ENCODE measurements at regions not wholly inside any gene's neighbourhood (a gene's known extent, or its start where the extent isn't known, plus 50 kb on each side); places are given as distances from the start of the nearest gene placed in this dataset.

DNA sequence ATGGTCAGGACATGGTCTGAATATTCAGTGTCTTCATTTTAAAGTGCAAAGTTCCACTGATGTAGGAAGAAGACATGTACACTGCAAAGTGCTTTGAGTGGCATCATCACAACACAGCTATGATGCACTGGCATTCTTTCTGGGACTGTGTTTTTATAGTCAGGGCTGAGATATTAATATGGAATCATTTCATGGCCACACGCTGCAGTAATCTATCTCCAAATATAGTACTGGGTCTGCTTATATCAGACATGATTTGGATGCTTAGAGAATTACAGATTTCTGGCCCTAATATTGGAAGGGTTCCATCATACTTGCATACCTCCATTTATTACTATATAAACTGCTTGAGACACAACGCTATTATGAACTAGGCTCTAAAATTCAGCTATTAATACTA is 1170.9 kb downstream of the NLGN4X start:
- Histone ChIP-seq H3K79me2 (ENCODE audit: control insufficient read depth, insufficient read depth, low read length) (no peaks in the 10 kb centered on the region), H3K4me2 (ENCODE audit: control insufficient read depth, extremely low read depth, insufficient read depth, low read depth, low read length) (no peak overlapping the region), H3K36me3 (ENCODE audit: control insufficient read depth in 2 of 2, extremely low read depth in 1 of 2, insufficient read depth in 2 of 2, low read length in 2 of 2) (no peaks in the 10 kb centered on the region), H3K4me1 (ENCODE audit: control insufficient read depth, extremely low read depth, insufficient read depth, low read length) (no peaks in the 10 kb centered on the region), H2AFZ (ENCODE audit: control insufficient read depth, low read length) (no peak overlapping the region), H3K27ac (ENCODE audit: control insufficient read depth, insufficient read depth, low read length) (no peak overlapping the region), H3K27me3 (ENCODE audit: control insufficient read depth, extremely low read depth, insufficient read depth, low read length) (no peaks in the 10 kb centered on the region), H3K9me1 (ENCODE audit: control insufficient read depth, extremely low read depth, insufficient read depth, low read length) (no peaks in the 10 kb centered on the region), H3K4me3 (ENCODE audit: control insufficient read depth in 2 of 3, extremely low read depth in 1 of 3, insufficient read depth in 2 of 3, low read depth in 1 of 3, low read length in 3 of 3) (no peak overlapping the region), H3K9ac (ENCODE audit: control insufficient read depth, extremely low read depth, insufficient read depth, low read length) (no peak overlapping the region), H3K9me3 (ENCODE audit: control insufficient read depth, low read depth, low read length) (no peaks in the 10 kb centered on the region), H4K20me1 (ENCODE audit: control insufficient read depth, extremely low read depth, insufficient read depth, low read length) (no peaks in the 10 kb centered on the region)
- DNase-seq (ENCODE audit: low read depth, low spot score) (no peak), FAIRE-seq (no peak)
- TF ChIP-seq EZH2 (IDR thresholded peaks at IDR 0.05; ENCODE audit: low read length) (no peak), CTCF (optimal IDR thresholded peaks at IDR 0.05 in 1 of 3, IDR thresholded peaks at IDR 0.05 in 1 of 3, conservative IDR thresholded peaks at IDR 0.05 in 1 of 3; ENCODE audit: extremely low read depth in 1 of 3, insufficient read depth in 2 of 3, low read length in 3 of 3) (no peak)
- dilution Hi-C loops (cut with MboI; ENCODE audit: extremely low pct_ligation_motif_present, low sequenced_read_pairs): no loop called here

- H3K36me3 ChIP-seq (ENCODE audit: control insufficient read depth in 2 of 2, extremely low read depth in 1 of 2, insufficient read depth in 2 of 2, low read length in 2 of 2): no peaks in the 10 kb centered on the region
- FAIRE-seq (no peak), DNase-seq (ENCODE audit: low read depth, low spot score) (no peak)
- no peak overlapping the region for H2AFZ ChIP-seq (ENCODE audit: control insufficient read depth, low read length)
- no peaks in the 10 kb centered on the region for H3K27me3 ChIP-seq (ENCODE audit: control insufficient read depth, extremely low read depth, insufficient read depth, low read length)
- H4K20me1 ChIP-seq (ENCODE audit: control insufficient read depth, extremely low read depth, insufficient read depth, low read length): no peaks in the 10 kb centered on the region
- no peak overlapping the region for H3K9ac ChIP-seq (ENCODE audit: control insufficient read depth, extremely low read depth, insufficient read depth, low read length)
- dilution Hi-C loops (cut with MboI; ENCODE audit: extremely low pct_ligation_motif_present, low sequenced_read_pairs): no loop called here
- no peak overlapping the region for H3K4me2 ChIP-seq (ENCODE audit: control insufficient read depth, extremely low read depth, insufficient read depth, low read depth, low read length)
- H3K4me1 ChIP-seq (ENCODE audit: control insufficient read depth, extremely low read depth, insufficient read depth, low read length): no peaks in the 10 kb centered on the region
- no peak for TF ChIP-seq EZH2 (IDR thresholded peaks at IDR 0.05; ENCODE audit: low read length)
- TF ChIP-seq CTCF (optimal IDR thresholded peaks at IDR 0.05 in 1 of 3, IDR thresholded peaks at IDR 0.05 in 1 of 3, conservative IDR thresholded peaks at IDR 0.05 in 1 of 3; ENCODE audit: extremely low read depth in 1 of 3, insufficient read depth in 2 of 3, low read length in 3 of 3): no peak
- H3K79me2 ChIP-seq (ENCODE audit: control insufficient read depth, insufficient read depth, low read length): no peaks in the 10 kb centered on the region
- H3K4me3 ChIP-seq (ENCODE audit: control insufficient read depth in 2 of 3, extremely low read depth in 1 of 3, insufficient read depth in 2 of 3, low read depth in 1 of 3, low read length in 3 of 3): no peak overlapping the region
- H3K9me3 ChIP-seq (ENCODE audit: control insufficient read depth, low read depth, low read length): no peaks in the 10 kb centered on the region
- no peaks in the 10 kb centered on the region for H3K9me1 ChIP-seq (ENCODE audit: control insufficient read depth, extremely low read depth, insufficient read depth, low read length)
- H3K27ac ChIP-seq (ENCODE audit: control insufficient read depth, insufficient read depth, low read length): no peak overlapping the region
Observed at GRCh38 chrX:5054852-5055251, 1173.8 kb downstream of the NLGN4X start.
